Activated T-cell treated with anti-CD3 and anti-CD28 coated beads, Interleukin-2, amount 50 U/mL, for 4 hours (primary cell): ENCODE measurements at regions not wholly inside any gene's neighbourhood (a gene's known extent, or its start where the extent isn't known, plus 50 kb on each side); places are given as distances from the start of the nearest gene placed in this dataset.

ENCODE experiments used
- ATAC-seq, 2 donors: fragments of 200-7000 bp; cut with Tn5 transposase; one replicate each; pipeline ENCODE4 v1.10.0; 2021
- DNase-seq: peaks from one replicate; pipeline ENCODE4 v3.0.0-alpha.2; 2020
- H3K27me3 Mint-ChIP-seq: one replicate; pipeline ENCODE4 v1.8.0; 2021; ENCODE audit warnings: low read depth, mixed read lengths
- H3K36me3 Mint-ChIP-seq: one replicate; pipeline ENCODE4 v1.8.0; 2022; ENCODE audit warnings: mixed read lengths; ENCODE audit not compliant: insufficient read depth
- H3K4me1 Mint-ChIP-seq: one replicate; pipeline ENCODE4 v1.8.0; 2021; ENCODE audit warnings: low read depth, mixed read lengths
- H3K4me3 Mint-ChIP-seq: one replicate; pipeline ENCODE4 v1.8.0; 2021; ENCODE audit warnings: mild to moderate bottlenecking, moderate library complexity, mixed read lengths
- H3K9me3 Mint-ChIP-seq: one replicate; pipeline ENCODE4 v1.8.0; 2021; ENCODE audit warnings: mixed read lengths

- no peaks in the 10 kb centered on the region for H3K27me3 Mint-ChIP-seq
- DNase-seq = no peak
- H3K4me3 Mint-ChIP-seq = no peak overlapping the region
- H3K4me1 Mint-ChIP-seq = no peaks in the 10 kb centered on the region
- ATAC-seq = no peak
- H3K36me3 Mint-ChIP-seq = no peaks in the 10 kb centered on the region
- no peaks in the 10 kb centered on the region for H3K9me3 Mint-ChIP-seq
Observed at GRCh38 chr17:71409712-71410111, 711.1 kb upstream of the SOX9 start.

GRCh38 chr17:71412803-71413202, 708.0 kb upstream of the SOX9 start:
- Mint-ChIP-seq H3K36me3 (no peaks in the 10 kb centered on the region), H3K9me3 (peaks cover 11% of the 10 kb centered on the region), H3K4me3 (no peak overlapping the region), H3K27me3 (no peaks in the 10 kb centered on the region), H3K4me1 (no peaks in the 10 kb centered on the region)
- DNase-seq (no peak), ATAC-seq (no peak)

DNA sequence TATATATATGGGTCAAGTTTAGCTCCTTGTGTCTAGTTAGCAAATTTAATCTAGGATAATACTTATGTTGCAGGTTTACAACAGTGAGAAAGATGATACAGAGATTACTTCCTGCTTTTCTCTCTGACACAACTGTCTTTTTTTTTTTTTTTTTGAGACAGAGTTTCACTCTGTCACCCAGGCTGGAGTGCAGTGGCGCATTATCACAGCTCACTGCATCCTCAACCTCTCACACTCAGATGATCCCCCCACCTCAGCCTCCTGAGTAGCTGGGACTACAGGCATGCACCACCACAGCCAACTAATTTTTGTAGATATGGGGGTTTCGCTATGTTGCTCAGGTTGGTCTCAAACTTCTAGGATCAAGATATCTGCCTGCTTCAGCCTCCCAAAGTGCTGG, 706.9 kb upstream of the SOX9 start:
- DNase-seq (no peak), ATAC-seq (no peak)
- H3K36me3 Mint-ChIP-seq = no peaks in the 10 kb centered on the region
- peaks cover 11% of the 10 kb centered on the region for H3K9me3 Mint-ChIP-seq
- no peaks in the 10 kb centered on the region for H3K4me1 Mint-ChIP-seq
- H3K4me3 Mint-ChIP-seq = no peak overlapping the region
- no peaks in the 10 kb centered on the region for H3K27me3 Mint-ChIP-seq

DNA sequence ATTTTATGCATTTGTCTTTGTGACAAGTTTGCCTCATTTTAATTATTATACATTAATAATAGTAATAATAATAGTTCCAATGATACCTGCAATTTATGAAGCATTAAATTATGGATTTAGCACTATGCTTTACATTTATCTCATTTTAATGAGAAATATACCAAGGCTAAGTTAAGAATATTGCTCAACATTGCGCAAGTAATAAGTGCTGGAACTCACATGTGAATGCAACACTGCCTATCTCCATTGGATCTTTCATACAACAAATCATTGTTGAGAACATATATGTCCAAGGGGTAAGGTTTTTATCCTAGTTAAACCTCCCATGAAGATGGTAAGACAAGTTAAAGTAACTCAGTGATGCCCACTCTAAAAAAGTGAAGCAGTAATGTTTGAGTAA, 703.7 kb upstream of the SOX9 start:
- peaks cover 12% of the 10 kb centered on the region for H3K9me3 Mint-ChIP-seq
- H3K4me1 Mint-ChIP-seq = no peaks in the 10 kb centered on the region
- H3K4me3 Mint-ChIP-seq = no peak overlapping the region
- ATAC-seq (no peak), DNase-seq (no peak)
- H3K27me3 Mint-ChIP-seq = no peaks in the 10 kb centered on the region
- H3K36me3 Mint-ChIP-seq = no peaks in the 10 kb centered on the region

DNA sequence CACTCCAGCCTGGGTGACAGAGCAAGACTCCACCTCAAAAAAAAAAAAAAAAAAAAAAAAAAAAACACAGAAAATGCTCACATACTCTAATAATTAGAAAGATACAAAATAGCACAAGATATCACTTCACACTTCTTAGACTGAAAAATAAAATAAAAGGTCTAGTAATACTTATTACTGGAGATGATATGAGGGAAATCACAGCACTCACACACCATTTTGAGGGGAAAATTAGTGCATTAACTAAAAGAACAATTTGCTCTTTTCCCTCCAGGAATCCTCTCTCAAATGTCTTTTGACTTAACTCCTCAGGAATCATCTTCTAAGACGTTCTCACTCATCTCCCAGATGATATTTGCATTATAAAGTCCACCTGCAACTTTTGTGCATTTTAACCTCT, 697.9 kb upstream of the SOX9 start:
- H3K9me3 Mint-ChIP-seq = peaks cover 13% of the 10 kb centered on the region
- DNase-seq (no peak), ATAC-seq (no peak)
- H3K4me3 Mint-ChIP-seq = no peak overlapping the region
- no peaks in the 10 kb centered on the region for H3K27me3 Mint-ChIP-seq
- H3K36me3 Mint-ChIP-seq = no peaks in the 10 kb centered on the region
- H3K4me1 Mint-ChIP-seq = no peaks in the 10 kb centered on the region

GRCh38 chr17:71423871-71424546, 696.8 kb upstream of the SOX9 start:
- H3K4me1 Mint-ChIP-seq = no peaks in the 10 kb centered on the region
- no peaks in the 10 kb centered on the region for H3K27me3 Mint-ChIP-seq
- H3K9me3 Mint-ChIP-seq = peaks cover 17% of the 10 kb centered on the region
- ATAC-seq = no peak
- H3K36me3 Mint-ChIP-seq = no peaks in the 10 kb centered on the region
- DNase-seq = no peak
- H3K4me3 Mint-ChIP-seq = no peak overlapping the region

GRCh38 chr17:71427801-71428200, 693.0 kb upstream of the SOX9 start:
- ATAC-seq = no peak
- H3K4me1 Mint-ChIP-seq = no peaks in the 10 kb centered on the region
- H3K27me3 Mint-ChIP-seq = no peaks in the 10 kb centered on the region
- DNase-seq = no peak
- no peaks in the 10 kb centered on the region for H3K36me3 Mint-ChIP-seq
- peaks cover 23% of the 10 kb centered on the region for H3K9me3 Mint-ChIP-seq
- no peak overlapping the region for H3K4me3 Mint-ChIP-seq

- Mint-ChIP-seq H3K4me3 (no peak overlapping the region), H3K36me3 (no peaks in the 10 kb centered on the region), H3K27me3 (no peaks in the 10 kb centered on the region), H3K4me1 (no peaks in the 10 kb centered on the region), H3K9me3 (peaks cover 18% of the 10 kb centered on the region)
- ATAC-seq (no peak), DNase-seq (no peak)
Observed at GRCh38 chr17:71428897-71429296, 691.9 kb upstream of the SOX9 start.

DNA sequence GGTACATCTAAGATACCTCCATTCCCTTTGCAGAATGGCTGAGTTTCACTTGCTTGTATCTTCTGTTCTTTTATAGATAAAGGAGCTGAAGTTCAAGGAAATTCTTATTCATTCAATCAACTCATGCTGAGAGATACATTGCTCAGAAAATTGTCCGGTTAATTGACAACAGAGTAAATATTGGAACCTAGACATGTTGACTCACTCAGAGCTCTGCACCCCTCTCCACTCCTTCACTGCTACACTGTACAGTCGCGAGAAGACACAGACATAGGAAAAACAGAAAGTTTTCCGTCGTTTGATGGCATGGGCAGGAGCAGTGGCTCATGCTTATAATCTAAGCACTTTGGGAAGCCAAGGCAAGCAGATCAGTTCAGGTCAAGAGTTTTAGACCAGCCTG, 690.5 kb upstream of the SOX9 start:
- no peak overlapping the region for H3K4me3 Mint-ChIP-seq
- H3K27me3 Mint-ChIP-seq = no peaks in the 10 kb centered on the region
- ATAC-seq (no peak), DNase-seq (no peak)
- peaks cover 18% of the 10 kb centered on the region for H3K9me3 Mint-ChIP-seq
- no peaks in the 10 kb centered on the region for H3K36me3 Mint-ChIP-seq
- H3K4me1 Mint-ChIP-seq = no peaks in the 10 kb centered on the region

DNA sequence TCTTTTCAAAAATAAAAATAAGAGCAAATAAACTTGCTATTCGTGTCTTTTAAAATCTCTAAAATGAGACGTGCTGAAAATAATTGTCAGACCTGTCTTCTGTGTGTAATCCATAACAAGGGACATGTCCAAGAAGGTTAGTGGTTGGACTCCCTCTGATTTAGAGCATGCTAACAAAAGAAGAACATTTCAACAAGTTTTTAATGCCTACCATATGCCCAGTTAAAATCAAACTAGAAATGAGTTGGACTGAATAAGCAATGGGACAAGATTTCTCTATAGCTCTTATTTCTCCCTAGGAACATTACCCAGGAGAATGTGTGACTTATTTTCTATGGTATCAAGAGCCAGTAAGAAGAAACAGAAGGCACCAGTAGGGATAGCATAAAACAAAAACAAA, 689.7 kb upstream of the SOX9 start:
- Mint-ChIP-seq H3K4me3 (no peak overlapping the region), H3K4me1 (no peaks in the 10 kb centered on the region), H3K27me3 (no peaks in the 10 kb centered on the region), H3K36me3 (no peaks in the 10 kb centered on the region), H3K9me3 (peaks cover 18% of the 10 kb centered on the region)
- no peak for ATAC-seq
- DNase-seq = no peak

- ATAC-seq = no peak
- H3K36me3 Mint-ChIP-seq = no peaks in the 10 kb centered on the region
- peaks cover 14% of the 10 kb centered on the region for H3K9me3 Mint-ChIP-seq
- no peaks in the 10 kb centered on the region for H3K27me3 Mint-ChIP-seq
- H3K4me1 Mint-ChIP-seq = no peaks in the 10 kb centered on the region
- no peak overlapping the region for H3K4me3 Mint-ChIP-seq
- no peak for DNase-seq
Observed at GRCh38 chr17:71432378-71433315, 688.2 kb upstream of the SOX9 start.

DNA sequence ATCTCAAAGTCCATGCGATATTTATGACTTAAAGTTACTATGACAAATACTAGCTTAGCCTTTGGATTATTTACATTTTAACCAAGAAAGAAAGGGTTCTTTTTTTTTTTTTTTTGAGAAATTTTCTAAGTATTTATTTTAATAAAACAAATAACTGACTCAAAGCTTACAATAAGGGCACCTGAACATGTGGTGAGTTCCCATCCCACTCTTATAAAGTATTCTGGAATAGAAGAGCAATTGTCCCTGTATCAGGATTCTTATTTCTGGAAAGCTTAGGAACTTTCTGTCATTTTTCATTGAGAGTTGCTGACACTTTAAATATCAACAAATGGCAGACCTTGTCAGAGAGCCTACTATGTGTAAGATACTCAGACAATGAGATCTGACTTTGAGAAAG, 686.1 kb upstream of the SOX9 start:
- Mint-ChIP-seq H3K4me1 (no peaks in the 10 kb centered on the region), H3K36me3 (no peaks in the 10 kb centered on the region)

GRCh38 chr17:71436479-71436878, 684.3 kb upstream of the SOX9 start:
- Mint-ChIP-seq H3K4me1 (no peaks in the 10 kb centered on the region), H3K27me3 (peaks cover 1% of the 10 kb centered on the region), H3K9me3 (peaks cover 4% of the 10 kb centered on the region), H3K36me3 (no peaks in the 10 kb centered on the region), H3K4me3 (no peak overlapping the region)
- no peak for DNase-seq
- no peak for ATAC-seq

More for the DNA sequence above, 686.1 kb upstream of the SOX9 start:
- DNase-seq (no peak), ATAC-seq (no peak)
- H3K9me3 Mint-ChIP-seq = peaks cover 4% of the 10 kb centered on the region
- no peaks in the 10 kb centered on the region for H3K27me3 Mint-ChIP-seq
- H3K4me3 Mint-ChIP-seq = no peak overlapping the region

- no peak for ATAC-seq
- peaks cover 1% of the 10 kb centered on the region for H3K9me3 Mint-ChIP-seq
- no peaks in the 10 kb centered on the region for H3K36me3 Mint-ChIP-seq
- no peak for DNase-seq
- H3K4me1 Mint-ChIP-seq = no peaks in the 10 kb centered on the region
- H3K27me3 Mint-ChIP-seq = peaks cover 1% of the 10 kb centered on the region
- H3K4me3 Mint-ChIP-seq = no peak overlapping the region
Observed at GRCh38 chr17:71437166-71437565, 683.7 kb upstream of the SOX9 start.

DNA sequence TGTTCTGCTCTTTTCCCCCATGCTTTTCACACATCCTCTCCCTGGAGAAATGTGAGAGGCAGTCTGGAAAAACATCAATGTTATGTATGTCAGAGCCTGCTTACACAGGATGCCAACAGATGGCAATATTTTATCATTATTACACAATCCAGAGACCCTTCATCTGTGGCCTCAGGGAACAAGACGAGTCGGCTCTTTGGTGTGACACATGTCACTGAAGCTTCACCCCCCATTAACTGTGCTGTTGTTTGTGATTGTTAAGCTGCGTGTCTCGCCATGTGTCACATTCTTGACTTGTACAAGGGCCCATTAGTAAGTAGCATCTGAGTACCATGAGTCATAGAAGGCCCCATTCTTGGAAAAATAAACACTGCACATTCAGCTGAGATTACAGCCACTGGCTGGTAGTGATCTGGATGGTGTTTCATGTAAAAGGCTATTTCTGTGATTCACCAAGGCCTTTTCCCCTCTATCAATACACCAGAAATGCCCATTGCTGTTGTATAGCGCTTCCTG, 682.1 kb upstream of the SOX9 start:
- Mint-ChIP-seq H3K4me3 (no peak overlapping the region), H3K27me3 (peaks cover 1% of the 10 kb centered on the region), H3K9me3 (no peaks in the 10 kb centered on the region), H3K36me3 (no peaks in the 10 kb centered on the region), H3K4me1 (no peaks in the 10 kb centered on the region)
- ATAC-seq (no peak), DNase-seq (no peak)
